Eye (tissue), 1 donor: ENCODE measurements at regions not wholly inside any gene's neighbourhood (a gene's known extent, or its start where the extent isn't known, plus 50 kb on each side); places are given as distances from the start of the nearest gene placed in this dataset.

Experiments used
- DNase-seq: peaks from one replicate; pipeline ENCODE4 v3.0.0-alpha.2; 2015

DNA sequence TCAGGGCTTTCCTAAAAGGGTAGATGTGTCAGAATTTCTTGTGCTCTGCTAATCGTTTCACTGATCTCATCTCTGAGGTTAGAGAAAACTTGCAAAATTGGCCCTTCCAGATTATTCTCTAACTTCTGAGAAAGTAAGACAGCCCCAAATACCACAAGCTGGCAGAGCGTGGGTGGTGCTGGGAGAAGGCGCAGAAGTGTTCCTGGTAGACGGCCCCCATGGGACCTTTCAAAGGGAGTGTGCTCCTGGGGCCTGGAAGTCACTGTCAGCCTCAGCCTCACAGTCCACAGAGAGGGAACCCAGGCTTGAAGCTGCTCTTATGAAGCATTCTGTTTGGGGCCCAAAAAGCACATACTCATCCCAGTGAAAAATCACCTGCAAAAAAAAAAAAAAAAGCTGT lies 86.5 kb upstream of the PFN2 start:
- no peak for DNase-seq

DNA sequence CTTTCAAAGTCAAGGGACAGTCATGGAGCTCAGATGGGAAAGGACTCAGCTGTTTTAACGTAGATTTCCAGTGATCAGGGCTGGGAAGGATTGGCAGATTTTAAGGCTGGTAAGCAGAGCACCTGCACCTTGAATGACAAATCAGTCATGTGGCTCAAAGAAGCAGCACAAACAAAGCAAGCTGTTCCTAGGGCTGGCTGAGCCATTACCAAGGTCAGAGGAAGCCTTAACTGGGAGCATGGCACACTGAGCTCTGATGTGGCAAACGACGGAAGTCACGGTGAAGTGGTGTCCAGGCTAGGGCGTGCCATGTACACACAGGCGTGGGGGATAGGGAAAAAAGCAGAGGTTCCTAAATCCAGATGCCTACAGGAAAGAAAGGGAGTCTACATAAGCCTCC lies 84.6 kb upstream of the PFN2 start:
- no peak for DNase-seq

DNA sequence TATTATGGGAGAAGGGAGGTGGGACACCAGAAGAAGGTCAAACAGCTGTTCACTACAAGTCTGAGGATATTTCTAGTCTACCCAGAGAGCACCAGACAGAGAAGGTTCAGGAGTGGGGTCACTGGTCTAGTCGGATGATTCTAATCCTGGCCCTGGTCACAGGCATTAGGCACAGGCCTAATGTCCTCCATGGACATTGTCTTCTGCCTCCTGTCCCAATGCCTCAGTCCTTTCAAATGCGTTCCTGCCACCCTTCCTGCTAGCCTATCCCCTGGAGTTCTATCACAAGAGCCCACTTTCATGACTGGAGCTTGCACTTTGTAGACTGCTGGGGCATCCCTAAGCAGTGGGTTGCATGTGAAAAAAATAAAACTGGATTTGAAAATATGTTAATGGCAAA lies 83.9 kb upstream of the PFN2 start:
- no peak for DNase-seq

DNA sequence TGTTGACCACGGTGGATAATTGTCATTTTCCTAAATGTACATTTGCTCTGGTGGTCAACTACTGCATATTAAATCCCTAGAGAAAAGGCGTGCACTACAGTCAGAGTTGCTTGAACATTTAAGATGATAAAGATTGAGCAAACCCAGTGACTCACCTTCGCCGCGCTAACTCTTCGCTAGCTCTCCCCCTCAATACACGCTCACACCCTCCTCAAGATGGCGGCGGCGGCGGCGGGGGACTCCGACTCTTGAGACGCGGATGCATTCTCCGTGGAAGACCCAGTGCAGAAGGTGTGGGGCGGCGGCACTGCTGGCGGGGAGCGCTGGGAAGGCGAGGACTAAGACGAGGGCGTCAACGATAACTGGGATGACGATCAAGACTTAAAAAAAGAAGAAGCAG lies 79.8 kb upstream of the PFN2 start:
- DNase-seq = no peak

DNA sequence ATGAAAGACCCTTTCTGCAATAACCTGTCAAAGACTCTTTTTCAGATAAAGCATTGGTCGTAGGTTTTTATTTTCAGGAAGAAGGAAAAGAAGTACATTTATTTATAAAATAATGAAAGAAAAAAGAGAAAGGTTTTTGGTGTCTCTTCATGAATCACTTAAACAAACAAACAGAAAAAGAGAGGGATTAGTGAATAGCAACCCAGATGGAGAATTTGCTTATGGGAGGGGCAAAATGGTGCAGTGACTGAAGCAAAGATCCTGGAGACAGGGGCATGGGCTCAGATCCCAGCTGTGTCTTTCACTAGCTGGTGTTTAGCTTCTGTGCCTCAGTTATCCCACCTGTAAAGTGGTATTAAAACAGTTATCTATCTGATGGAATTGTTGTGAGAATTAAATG lies 78.6 kb upstream of the PFN2 start:
- DNase-seq = no peak

GRCh38 chr3:150041877-150042276 lies 71.2 kb upstream of the PFN2 start:
- DNase-seq = no peak

DNA sequence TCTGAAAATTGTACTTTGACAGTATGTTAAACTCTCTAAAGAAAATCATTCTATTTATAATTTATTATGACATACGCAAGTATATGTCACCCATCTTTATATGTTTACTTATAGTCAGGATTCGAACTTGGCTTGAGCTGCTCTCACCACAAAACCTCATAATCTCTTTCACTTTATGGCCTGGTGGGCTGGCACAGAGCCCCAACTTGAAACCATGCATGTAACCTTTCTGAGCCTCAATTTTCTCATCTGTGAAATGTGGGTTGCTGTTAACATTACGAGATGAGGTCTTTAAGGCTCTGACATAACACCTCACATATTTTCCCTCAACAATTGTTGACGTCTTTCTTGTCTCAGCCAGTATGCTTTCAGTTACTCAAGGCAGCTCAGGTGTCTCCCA lies 69.4 kb upstream of the PFN2 start:
- DNase-seq = no peak

- DNase-seq = no peak
Measured at GRCh38 chr3:150038830-150039229, 68.1 kb upstream of the PFN2 start.

- no peak for DNase-seq
Measured at GRCh38 chr3:150036780-150037179, 66.1 kb upstream of the PFN2 start.

DNA sequence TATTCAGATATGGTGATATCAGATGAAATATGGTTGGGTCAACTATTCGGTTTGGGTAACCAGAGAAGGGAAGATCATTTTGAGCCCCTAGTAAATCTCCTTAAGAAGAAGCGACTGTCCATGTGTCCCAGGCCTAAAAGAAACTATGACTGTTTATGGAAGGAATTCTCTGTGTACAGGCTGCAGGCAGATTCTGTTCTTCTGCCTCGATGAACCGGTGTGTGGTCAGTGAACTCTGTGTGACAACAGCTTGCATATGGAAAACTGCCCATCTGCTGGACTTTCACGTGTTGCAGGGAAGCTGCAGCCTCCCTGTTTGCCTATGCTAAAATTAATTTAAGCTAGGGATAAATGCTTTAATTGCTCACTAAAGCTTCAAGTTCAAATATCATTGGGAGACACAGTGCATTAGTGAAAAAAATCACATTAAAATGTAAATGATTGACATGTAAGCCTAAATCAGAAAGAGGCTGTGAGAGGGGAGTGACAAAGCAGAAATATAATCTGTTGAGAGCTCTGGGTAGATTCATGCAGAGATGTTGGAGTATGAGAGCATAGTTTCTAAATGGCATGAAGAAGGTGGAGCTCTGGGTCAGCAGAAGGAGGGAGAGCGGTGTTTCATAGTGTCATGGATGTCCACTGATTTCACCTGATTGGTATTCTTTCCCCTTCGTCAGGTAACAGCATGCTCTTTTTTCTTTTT lies 65.4 kb upstream of the PFN2 start:
- DNase-seq = peak; percentile 84

DNA sequence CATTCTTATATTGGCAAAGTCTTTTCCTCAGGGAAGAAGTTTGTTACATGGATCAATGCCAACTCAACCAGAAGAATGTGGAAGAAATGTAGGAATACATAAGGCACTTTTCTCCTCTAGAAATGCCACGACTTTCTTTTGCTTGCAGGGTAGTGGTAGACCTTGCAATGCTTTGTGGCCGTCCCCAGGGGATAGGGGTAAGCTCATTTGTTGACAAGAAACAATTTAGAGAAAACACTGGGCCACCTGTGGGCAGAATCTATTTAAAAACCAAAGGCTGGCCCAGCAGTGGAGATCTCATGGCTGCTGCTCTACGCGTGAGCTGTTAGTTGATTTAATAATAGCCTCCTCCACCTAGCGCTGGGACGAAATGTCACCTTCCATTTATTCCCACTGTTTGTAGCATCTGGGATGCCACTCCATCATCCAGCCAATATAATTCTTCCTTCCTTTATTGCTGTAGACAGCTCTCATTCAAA lies 64.6 kb upstream of the PFN2 start:
- DNase-seq = peak; percentile 65

GRCh38 chr3:150033721-150034120 lies 63.0 kb upstream of the PFN2 start:
- no peak for DNase-seq

- no peak for DNase-seq
Measured at GRCh38 chr3:150030841-150031240, 60.1 kb upstream of the PFN2 start.

DNA sequence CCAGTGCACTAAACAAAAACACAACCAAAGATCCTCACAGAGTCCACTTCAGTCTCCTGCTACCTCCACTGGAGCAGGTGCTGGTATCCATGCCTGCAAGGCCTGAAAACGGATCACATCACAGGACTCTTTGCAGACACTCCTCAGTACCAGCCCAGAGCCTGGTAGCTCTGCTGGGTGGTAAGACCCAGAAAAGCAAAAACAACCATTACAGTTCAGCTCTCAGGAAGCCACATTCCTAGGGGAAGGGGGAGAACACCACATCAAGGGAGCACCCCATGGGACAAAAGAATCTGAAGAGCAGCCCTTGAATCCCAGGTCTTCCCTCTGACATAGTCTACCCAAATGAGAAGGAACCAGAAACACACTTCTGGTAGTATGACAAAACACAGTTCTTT lies 52.5 kb upstream of the PFN2 start:
- DNase-seq = no peak

DNA sequence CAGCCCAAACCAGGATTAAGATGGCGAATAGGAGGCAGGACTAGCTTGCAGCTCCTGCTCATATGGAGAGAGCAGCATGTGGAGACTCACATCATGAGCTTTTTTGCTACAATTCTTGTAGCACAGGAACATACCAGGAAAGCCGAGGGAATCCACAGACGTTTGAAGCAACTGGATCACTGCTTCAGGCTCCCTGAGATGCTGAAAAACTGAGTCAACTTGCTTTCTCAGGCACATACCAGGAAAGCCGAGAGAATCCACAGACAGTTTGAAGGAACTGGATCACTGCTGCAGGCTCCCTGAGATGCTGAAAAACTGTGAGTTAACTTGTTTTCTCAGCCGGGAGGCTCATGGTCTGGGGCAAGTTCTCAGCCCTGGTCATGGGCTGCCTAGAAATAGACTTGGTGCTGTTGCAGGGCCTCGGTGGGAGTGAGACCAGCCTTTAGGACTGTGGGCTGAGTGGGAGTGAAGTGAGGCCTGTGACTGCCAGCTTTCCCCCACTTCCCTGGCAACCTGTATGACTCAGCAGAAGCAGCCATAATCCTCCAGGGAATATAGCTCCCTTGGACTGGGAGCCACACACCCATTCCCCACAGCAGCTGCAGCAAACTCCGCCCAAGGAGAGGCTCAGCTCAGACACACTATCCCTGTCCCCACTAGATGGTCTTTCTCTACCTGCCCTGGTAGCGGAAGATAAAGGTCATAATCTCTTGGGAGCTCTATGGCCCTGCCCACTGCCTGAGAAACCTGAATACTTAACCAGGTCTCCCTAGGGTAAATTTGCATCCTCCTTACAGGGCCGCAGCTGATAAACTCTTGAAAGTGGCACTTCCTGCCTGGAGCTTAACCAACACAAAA lies 51.9 kb upstream of the PFN2 start:
- DNase-seq = no peak

GRCh38 chr3:150020527-150020926 lies 49.8 kb upstream of the PFN2 start:
- no peak for DNase-seq
